OCI-LY7 (cell line): ENCODE measurements at regions not wholly inside any gene's neighbourhood (a gene's known extent, or its start where the extent isn't known, plus 50 kb on each side); places are given as distances from the start of the nearest gene placed in this dataset.

ENCODE experiments used
- BruUV-seq: library from RNA; stranded (reverse); fragments of 400-500 nt; replicated peaks from 2 replicates; lab custom pipeline; 2021; lab: Mats Ljungman, UMichigan
- CTCF ChIA-PET: fragments of 300-600 bp; sonication (Branson Sonifier 250); formaldehyde crosslinking; loops from one replicate; lab custom pipeline; 2022; ENCODE audit warnings: antibody characterized with exemption; ENCODE audit not compliant: unreplicated experiment; lab: Charles Lee
- POLR2A ChIA-PET: fragments of 300-600 bp; sonication (Branson Sonifier 250); formaldehyde crosslinking; loops from one replicate; lab custom pipeline; 2022; ENCODE audit warnings: antibody characterized with exemption; lab: Charles Lee
- DNase-seq: peaks from one replicate; pipeline ENCODE4 v3.0.0-alpha.2; 2015; ENCODE audit warnings: low spot score
- H2AFZ ChIP-seq: fragments of 200-600 bp; sonication (generic), shearing (Covaris generic); 2 replicates; pipeline ENCODE4 v1.6.1; 2014; ENCODE audit warnings: mild to moderate bottlenecking, antibody characterized with exemption, low read length, moderate library complexity
- H3K27ac ChIP-seq: fragments of 200-600 bp; sonication (generic); 2 replicates; pipeline ENCODE4 v1.5.1; 2014; ENCODE audit warnings: mixed run types, low read depth, mild to moderate bottlenecking, moderate library complexity, low read length, inconsistent platforms; ENCODE audit not compliant: poor library complexity, severe bottlenecking
- H3K36me3 ChIP-seq: fragments of 200-600 bp; sonication (generic); 2 replicates; pipeline ENCODE4 v1.6.1; 2014; ENCODE audit warnings: mild to moderate bottlenecking, antibody characterized with exemption, low read length, moderate library complexity, mixed read lengths; ENCODE audit not compliant: insufficient read depth
- H3K4me1 ChIP-seq: fragments of 200-600 bp; sonication (generic); 2 replicates; pipeline ENCODE4 v1.5.1; 2014; ENCODE audit warnings: mild to moderate bottlenecking, low read length; ENCODE audit not compliant: insufficient read depth, poor library complexity, severe bottlenecking
- H3K4me2 ChIP-seq: fragments of 200-600 bp; sonication (generic); 2 replicates; pipeline ENCODE4 v1.6.1; 2014; ENCODE audit warnings: mild to moderate bottlenecking, low read length
- H3K4me3 ChIP-seq: fragments of 200-600 bp; sonication (generic); 2 replicates; pipeline ENCODE4 v1.5.1; 2014; ENCODE audit warnings: mild to moderate bottlenecking, low read depth, low read length; ENCODE audit not compliant: poor library complexity, severe bottlenecking
- H3K79me2 ChIP-seq: fragments of 200-600 bp; sonication (generic); 2 replicates; pipeline ENCODE4 v1.6.1; 2016; ENCODE audit warnings: low read depth, mild to moderate bottlenecking, low read length, moderate library complexity, mixed read lengths; ENCODE audit not compliant: insufficient read depth
- H3K9me2 ChIP-seq: fragments of 200-600 bp; sonication (generic); 2 replicates; pipeline ENCODE4 v1.6.1; 2016; ENCODE audit warnings: mild to moderate bottlenecking, low read length, mixed read lengths; ENCODE audit not compliant: insufficient read depth
- H3K9me3 ChIP-seq: fragments of 200-600 bp; sonication (generic); 2 replicates; pipeline ENCODE4 v1.6.1; 2014; ENCODE audit warnings: mild to moderate bottlenecking, mixed run types, low read length, mixed read lengths
- H4K20me1 ChIP-seq: fragments of 200-600 bp; sonication (generic); 2 replicates; pipeline ENCODE4 v1.6.1; 2014; ENCODE audit warnings: mild to moderate bottlenecking, antibody characterized with exemption, low read length, moderate library complexity, mixed read lengths; ENCODE audit not compliant: insufficient read depth
- CTCF ChIP-seq: fragments of 200-600 bp; sonication (generic); conservative IDR thresholded peaks from 2 replicates; pipeline ENCODE4 v1.5.1; 2014; ENCODE audit warnings: mild to moderate bottlenecking, antibody characterized with exemption, low read length, moderate library complexity, mixed read lengths
- EZH2phosphoT487 ChIP-seq: fragments of 200-600 bp; sonication (generic); IDR thresholded peaks from 2 replicates; pipeline ENCODE4 v1.6.1; 2018; ENCODE audit warnings: low read depth, borderline replicate concordance, mild to moderate bottlenecking, mixed run types, antibody characterized with exemption, low read length, moderate library complexity, mixed read lengths
- intact Hi-C: fragments of 100-400 bp; cut with micrococcal nuclease; formaldehyde crosslinking; loops from one replicate; pipeline ENCODE4 v1.10.0; 2022; ENCODE audit not compliant: unreplicated experiment

- ChIA-PET CTCF (interaction anchor here (0.5 kb wide), 1 partner anchor 21 kb away, joined by 4 read pairs; no protein-coding TSS in a partner anchor), POLR2A (no interaction called here)
- no peaks in the 10 kb centered on the region for H3K36me3 ChIP-seq
- no peak overlapping the region for H3K27ac ChIP-seq
- H3K9me2 ChIP-seq = no peaks in the 10 kb centered on the region
- TF ChIP-seq EZH2phosphoT487 = no peak
- TF ChIP-seq CTCF = no peak
- no peak overlapping the region for H2AFZ ChIP-seq
- no peaks in the 10 kb centered on the region for H3K79me2 ChIP-seq
- H3K4me1 ChIP-seq = no peaks in the 10 kb centered on the region
- no peak overlapping the region for H3K4me3 ChIP-seq
- H4K20me1 ChIP-seq = no peaks in the 10 kb centered on the region
- H3K4me2 ChIP-seq = no peak overlapping the region
- no peaks in the 10 kb centered on the region for H3K9me3 ChIP-seq
- intact Hi-C loops = no loop called here
- no peak for DNase-seq
- BruUV-seq = no TSS peak
Measured at GRCh38 chrX:110448459-110448858, 89.8 kb downstream of the RTL9 start.

- Histone ChIP-seq H3K9me3 (no peaks in the 10 kb centered on the region), H3K4me3 (no peak overlapping the region), H3K27ac (no peak overlapping the region), H4K20me1 (no peaks in the 10 kb centered on the region), H3K36me3 (no peaks in the 10 kb centered on the region), H3K4me1 (no peaks in the 10 kb centered on the region), H3K79me2 (no peaks in the 10 kb centered on the region), H3K9me2 (no peaks in the 10 kb centered on the region), H3K4me2 (no peak overlapping the region), H2AFZ (no peak overlapping the region)
- no TSS peak for BruUV-seq
- ChIA-PET POLR2A (no interaction called here), CTCF (no interaction called here)
- no peak for TF ChIP-seq EZH2phosphoT487
- no peak for TF ChIP-seq CTCF
- intact Hi-C loops = no loop called here
- DNase-seq = no peak
Measured at GRCh38 chrX:110449312-110449711, 90.7 kb downstream of the RTL9 start.

- Histone ChIP-seq H3K9me2 (no peaks in the 10 kb centered on the region), H3K4me1 (no peaks in the 10 kb centered on the region), H4K20me1 (no peaks in the 10 kb centered on the region), H3K27ac (no peak overlapping the region), H3K4me2 (no peak overlapping the region), H3K36me3 (no peaks in the 10 kb centered on the region), H3K9me3 (no peaks in the 10 kb centered on the region), H3K4me3 (no peak overlapping the region), H3K79me2 (no peaks in the 10 kb centered on the region), H2AFZ (no peak overlapping the region)
- DNase-seq = peak; percentile 44
- no TSS peak for BruUV-seq
- TF ChIP-seq EZH2phosphoT487 (no peak), CTCF (peak; percentile 74)
- ChIA-PET CTCF (interaction anchor here (0.6 kb wide), 1 partner anchor 21 kb away, joined by 3 read pairs; no protein-coding TSS in a partner anchor), POLR2A (no interaction called here)
- intact Hi-C loops = loop anchor here (1.0 kb wide), 2 partner anchors 215 to 397 kb away; no protein-coding TSS in a partner anchor
Measured at GRCh38 chrX:110450050-110450449, 91.4 kb downstream of the RTL9 start.
